ENCODE measurements at regions not wholly inside any gene's neighbourhood (a gene's known extent, or its start where the extent isn't known, plus 50 kb on each side); places are given as distances from the start of the nearest gene placed in this dataset.

DNA sequence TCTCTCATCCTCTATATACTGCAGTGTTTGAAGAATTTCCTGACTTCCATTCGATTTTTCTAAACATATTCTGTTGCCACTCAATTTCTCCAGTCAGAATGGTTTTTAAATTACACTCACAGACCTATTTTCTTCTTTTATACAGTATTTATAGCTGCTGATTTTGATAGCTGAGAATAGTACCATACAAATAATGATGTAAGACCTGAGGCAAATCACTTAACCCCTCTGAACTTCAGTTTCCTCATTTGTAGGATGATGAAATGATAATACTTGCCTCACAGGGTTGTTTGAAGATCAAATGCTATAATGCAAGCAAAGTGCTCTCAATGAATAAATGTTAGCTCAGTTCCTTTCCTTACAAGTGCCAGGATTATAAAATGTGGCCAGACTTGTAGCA is 241.8 kb downstream of the CPS1 start:
- no peak overlapping the region for H3K18ac ChIP-seq (ENCODE audit: extremely low read depth, low read length)
- no peaks in the 10 kb centered on the region for H3K4me1 ChIP-seq (replicated peaks in 1 of 4; ENCODE audit: control insufficient read depth in 3 of 4, insufficient read depth in 4 of 4, low read length in 3 of 4)
- H2BK5ac ChIP-seq (ENCODE audit: low read depth, low read length): no peak overlapping the region
- no peak overlapping the region for H3K14ac ChIP-seq (ENCODE audit: insufficient read length)
- H3K36me3 ChIP-seq (ENCODE audit: control insufficient read depth in 2 of 4, insufficient read depth in 4 of 4, low read length in 3 of 4): no peaks in the 10 kb centered on the region
- no peak overlapping the region for H4K91ac ChIP-seq (replicated peaks; ENCODE audit: insufficient read length, low read length)
- no peaks in the 10 kb centered on the region for H3K79me2 ChIP-seq (ENCODE audit: control insufficient read depth in 1 of 2, insufficient read depth in 2 of 2, low read length in 2 of 2)
- DNase-seq (ENCODE audit: low read depth in 1 of 2, low spot score in 2 of 2) (no peak), FAIRE-seq (no peak)
- no peak overlapping the region for H2AFZ ChIP-seq (ENCODE audit: low read length)
- H2BK15ac ChIP-seq (ENCODE audit: low read length): no peak overlapping the region
- CTCF ChIA-PET (ENCODE audit: partially characterized antibody): no interaction called here
- H4K5ac ChIP-seq (ENCODE audit: insufficient read length, low read depth, low read length): no peak overlapping the region
- H3K4me3 ChIP-seq (ENCODE audit: extremely low read depth in 1 of 4, insufficient read depth in 2 of 4, low read depth in 3 of 4, low read length in 4 of 4): no peak overlapping the region
- no peak overlapping the region for H3K56ac ChIP-seq (replicated peaks; ENCODE audit: insufficient read length, low read depth, low read length)
- H3K4ac ChIP-seq (replicated peaks; ENCODE audit: insufficient read length, low read depth, low read length): no peak overlapping the region
- H2AK5ac ChIP-seq (ENCODE audit: low read depth, low read length): no peak overlapping the region
- TF ChIP-seq YY1 (IDR thresholded peaks at IDR 0.05; ENCODE audit: low read depth, low read length) (no peak), CBX5 (IDR thresholded peaks at IDR 0.05; ENCODE audit: low read depth, low read length) (no peak), HDAC2 (IDR thresholded peaks at IDR 0.05; ENCODE audit: borderline replicate concordance in 1 of 2, low read depth in 2 of 2, low read length in 2 of 2) (no peak), CTCF (IDR thresholded peaks at IDR 0.05; ENCODE audit: control extremely low read depth in 1 of 3, insufficient read depth in 1 of 3, low read depth in 1 of 3, low read length in 3 of 3) (no peak), CREB1 (IDR thresholded peaks at IDR 0.05) (no peak), RAD21 (IDR thresholded peaks at IDR 0.05 in 1 of 2, conservative IDR thresholded peaks at IDR 0.05 in 1 of 2; ENCODE audit: low read depth in 2 of 2, low read length in 2 of 2) (no peak), RFX5 (IDR thresholded peaks at IDR 0.05; ENCODE audit: borderline replicate concordance, low read depth, low read length) (no peak), ASH2L (IDR thresholded peaks at IDR 0.05; ENCODE audit: low read length) (no peak), PHF8 (conservative IDR thresholded peaks at IDR 0.05; ENCODE audit: low read depth, low read length) (no peak), KDM1A (IDR thresholded peaks at IDR 0.05; ENCODE audit: borderline replicate concordance, low read length) (no peak)
- H3K23ac ChIP-seq (ENCODE audit: insufficient read length): no peak overlapping the region
- H4K8ac ChIP-seq (ENCODE audit: extremely low read depth, insufficient read depth, low read length): no peak overlapping the region
- H3K27ac ChIP-seq (ENCODE audit: low read depth, low read length): no peak overlapping the region
- 84% methylated on average over 1 of the region's 1 CpG; no CpG with 5 or more reads in 1 of the 2 experiments for WGBS, 2 experiments (ENCODE audit: extremely low coverage in 1 of 2, insufficient coverage in 1 of 2, insufficient read length in 1 of 2, insufficient replicate concordance in 2 of 2, low coverage in 1 of 2, low lambda C conversion rate in 2 of 2, missing lambda C conversion rate in 1 of 2)
- H4K20me1 ChIP-seq (replicated peaks in 1 of 2; ENCODE audit: control insufficient read depth in 1 of 2, insufficient read depth in 2 of 2, low read length in 2 of 2): no peaks in the 10 kb centered on the region
- H2BK12ac ChIP-seq (ENCODE audit: low read depth, low read length): no peak overlapping the region
- H2BK120ac ChIP-seq (replicated peaks; ENCODE audit: low read depth, low read length): no peak overlapping the region
- no peak overlapping the region for H2BK20ac ChIP-seq (ENCODE audit: low read length)
- POLR2A ChIA-PET (ENCODE audit: partially characterized antibody): no interaction called here
- no peaks in the 10 kb centered on the region for H3K9me3 ChIP-seq (ENCODE audit: insufficient read depth in 2 of 2, low read depth in 1 of 2, low read length in 1 of 2)
- no peaks in the 10 kb centered on the region for H3K79me1 ChIP-seq (ENCODE audit: low read depth, low read length)
- H3K27me3 ChIP-seq (replicated peaks in 1 of 4; ENCODE audit: control insufficient read depth in 3 of 4, extremely low read depth in 1 of 4, insufficient read depth in 3 of 4, low read length in 3 of 4): no peaks in the 10 kb centered on the region
- no peak overlapping the region for H3K9ac ChIP-seq (replicated peaks in 1 of 4; ENCODE audit: extremely low read depth in 1 of 4, low read depth in 3 of 4, low read length in 3 of 4)
- no peak overlapping the region for H3K4me2 ChIP-seq (ENCODE audit: insufficient read depth in 1 of 2, low read depth in 2 of 2, low read length in 2 of 2)
- no peaks in the 10 kb centered on the region for H3K23me2 ChIP-seq (ENCODE audit: low read depth, low read length)
